ENCODE measurements at regions not wholly inside any gene's neighbourhood (a gene's known extent, or its start where the extent isn't known, plus 50 kb on each side); places are given as distances from the start of the nearest gene placed in this dataset.

- no peak for TF ChIP-seq CREB1 (IDR thresholded peaks at IDR 0.05; ENCODE audit: low read depth)
- TF ChIP-seq NFIC (IDR thresholded peaks at IDR 0.05), result no peak
- TF ChIP-seq TAF1 (IDR thresholded peaks at IDR 0.05; ENCODE audit: low read depth), result no peak
- TF ChIP-seq, protein P1, sequence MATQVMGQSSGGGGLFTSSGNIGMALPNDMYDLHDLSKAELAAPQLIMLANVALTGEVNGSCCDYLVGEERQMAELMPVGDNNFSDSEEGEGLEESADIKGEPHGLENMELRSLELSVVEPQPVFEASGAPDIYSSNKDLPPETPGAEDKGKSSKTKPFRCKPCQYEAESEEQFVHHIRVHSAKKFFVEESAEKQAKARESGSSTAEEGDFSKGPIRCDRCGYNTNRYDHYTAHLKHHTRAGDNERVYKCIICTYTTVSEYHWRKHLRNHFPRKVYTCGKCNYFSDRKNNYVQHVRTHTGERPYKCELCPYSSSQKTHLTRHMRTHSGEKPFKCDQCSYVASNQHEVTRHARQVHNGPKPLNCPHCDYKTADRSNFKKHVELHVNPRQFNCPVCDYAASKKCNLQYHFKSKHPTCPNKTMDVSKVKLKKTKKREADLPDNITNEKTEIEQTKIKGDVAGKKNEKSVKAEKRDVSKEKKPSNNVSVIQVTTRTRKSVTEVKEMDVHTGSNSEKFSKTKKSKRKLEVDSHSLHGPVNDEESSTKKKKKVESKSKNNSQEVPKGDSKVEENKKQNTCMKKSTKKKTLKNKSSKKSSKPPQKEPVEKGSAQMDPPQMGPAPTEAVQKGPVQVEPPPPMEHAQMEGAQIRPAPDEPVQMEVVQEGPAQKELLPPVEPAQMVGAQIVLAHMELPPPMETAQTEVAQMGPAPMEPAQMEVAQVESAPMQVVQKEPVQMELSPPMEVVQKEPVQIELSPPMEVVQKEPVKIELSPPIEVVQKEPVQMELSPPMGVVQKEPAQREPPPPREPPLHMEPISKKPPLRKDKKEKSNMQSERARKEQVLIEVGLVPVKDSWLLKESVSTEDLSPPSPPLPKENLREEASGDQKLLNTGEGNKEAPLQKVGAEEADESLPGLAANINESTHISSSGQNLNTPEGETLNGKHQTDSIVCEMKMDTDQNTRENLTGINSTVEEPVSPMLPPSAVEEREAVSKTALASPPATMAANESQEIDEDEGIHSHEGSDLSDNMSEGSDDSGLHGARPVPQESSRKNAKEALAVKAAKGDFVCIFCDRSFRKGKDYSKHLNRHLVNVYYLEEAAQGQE (IDR thresholded peaks at IDR 0.05; ENCODE audit: low read depth), result no peak
- TF ChIP-seq RAD21 (IDR thresholded peaks at IDR 0.05; ENCODE audit: low read depth), result no peak
- TF ChIP-seq, protein P2, sequence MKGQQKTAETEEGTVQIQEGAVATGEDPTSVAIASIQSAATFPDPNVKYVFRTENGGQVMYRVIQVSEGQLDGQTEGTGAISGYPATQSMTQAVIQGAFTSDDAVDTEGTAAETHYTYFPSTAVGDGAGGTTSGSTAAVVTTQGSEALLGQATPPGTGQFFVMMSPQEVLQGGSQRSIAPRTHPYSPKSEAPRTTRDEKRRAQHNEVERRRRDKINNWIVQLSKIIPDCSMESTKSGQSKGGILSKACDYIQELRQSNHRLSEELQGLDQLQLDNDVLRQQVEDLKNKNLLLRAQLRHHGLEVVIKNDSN (IDR thresholded peaks at IDR 0.05), result no peak
- no peak for TF ChIP-seq EP300 (IDR thresholded peaks at IDR 0.05; ENCODE audit: borderline replicate concordance)
- TF ChIP-seq ZBTB7A (IDR thresholded peaks at IDR 0.05; ENCODE audit: low read depth), result no peak
- no peak for TF ChIP-seq CEBPB (IDR thresholded peaks at IDR 0.05)
- TF ChIP-seq TEAD4 (IDR thresholded peaks at IDR 0.05), result no peak
- no peak for TF ChIP-seq EGR1 (IDR thresholded peaks at IDR 0.05)
- TF ChIP-seq TCF12 (IDR thresholded peaks at IDR 0.05; ENCODE audit: low read depth), result no peak
- no peak for TF ChIP-seq FOXM1 (IDR thresholded peaks at IDR 0.05; ENCODE audit: borderline replicate concordance, low read depth)
- TF ChIP-seq YY1 (IDR thresholded peaks at IDR 0.05; ENCODE audit: low read depth), result no peak
- TF ChIP-seq, protein P3, sequence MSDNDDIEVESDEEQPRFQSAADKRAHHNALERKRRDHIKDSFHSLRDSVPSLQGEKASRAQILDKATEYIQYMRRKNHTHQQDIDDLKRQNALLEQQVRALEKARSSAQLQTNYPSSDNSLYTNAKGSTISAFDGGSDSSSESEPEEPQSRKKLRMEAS (IDR thresholded peaks at IDR 0.05), result no peak
These were observed 610.3 kb upstream of the TMPRSS15 start for GRCh38 chr21:19013916-19014315.

DNA sequence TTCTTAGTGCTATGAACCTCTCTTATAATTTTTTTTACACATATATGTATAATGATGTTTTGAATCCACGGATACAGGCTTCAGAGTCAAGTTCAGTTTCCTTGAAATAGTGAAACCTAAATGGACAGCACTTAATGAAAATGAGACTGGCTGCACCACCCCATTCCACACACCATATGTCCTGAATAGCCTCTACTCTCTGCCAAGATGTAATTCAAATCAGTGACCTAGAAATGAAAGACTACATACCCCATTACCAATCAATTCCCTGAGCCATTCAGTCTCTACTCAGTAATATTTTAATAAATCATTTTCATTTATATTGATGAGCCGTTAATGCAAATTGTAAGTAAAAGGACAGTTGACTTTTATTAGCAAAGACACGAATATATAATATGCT is 614.9 kb upstream of the TMPRSS15 start:
- TF ChIP-seq ZBTB7A (IDR thresholded peaks at IDR 0.05; ENCODE audit: low read depth), result no peak

DNA sequence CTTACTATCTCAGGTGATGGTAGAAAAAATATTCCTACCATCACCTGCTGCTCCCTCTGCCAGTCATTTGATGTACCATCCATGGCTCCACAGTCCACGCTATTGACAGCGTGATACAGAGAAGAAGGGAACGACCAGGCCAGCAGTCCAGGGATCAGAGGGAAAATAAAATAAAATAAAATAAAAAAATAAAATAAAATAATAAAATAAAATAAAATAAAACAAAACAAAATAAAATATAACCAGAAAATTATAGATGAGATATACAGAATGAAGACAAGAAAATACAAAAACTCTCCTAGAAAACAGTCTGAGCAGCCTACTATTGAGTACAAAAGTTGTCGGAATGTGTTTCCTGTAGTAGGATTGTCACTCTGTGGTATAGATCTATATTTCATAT is 619.4 kb upstream of the TMPRSS15 start:
- TF ChIP-seq, protein P1 (IDR thresholded peaks at IDR 0.05; ENCODE audit: low read depth), result no peak
- TF ChIP-seq, protein P2 (IDR thresholded peaks at IDR 0.05), result no peak
- TF ChIP-seq TCF12 (IDR thresholded peaks at IDR 0.05; ENCODE audit: low read depth) (no peak), FOXM1 (IDR thresholded peaks at IDR 0.05; ENCODE audit: borderline replicate concordance, low read depth) (no peak), CEBPB (IDR thresholded peaks at IDR 0.05) (no peak), NFIC (IDR thresholded peaks at IDR 0.05) (no peak)

- TF ChIP-seq ZBTB7A (IDR thresholded peaks at IDR 0.05; ENCODE audit: low read depth), result no peak
- TF ChIP-seq TEAD4 (IDR thresholded peaks at IDR 0.05), result no peak
- TF ChIP-seq CREB1 (IDR thresholded peaks at IDR 0.05; ENCODE audit: low read depth), result no peak
- TF ChIP-seq, protein P2 (IDR thresholded peaks at IDR 0.05), result no peak
- TF ChIP-seq TCF12 (IDR thresholded peaks at IDR 0.05; ENCODE audit: low read depth), result no peak
- TF ChIP-seq FOXM1 (IDR thresholded peaks at IDR 0.05; ENCODE audit: borderline replicate concordance, low read depth), result no peak
- no peak for TF ChIP-seq TAF1 (IDR thresholded peaks at IDR 0.05; ENCODE audit: low read depth)
- TF ChIP-seq RAD21 (IDR thresholded peaks at IDR 0.05; ENCODE audit: low read depth), result no peak
- TF ChIP-seq, protein P3 (IDR thresholded peaks at IDR 0.05), result no peak
- no peak for TF ChIP-seq EGR1 (IDR thresholded peaks at IDR 0.05)
- no peak for TF ChIP-seq YY1 (IDR thresholded peaks at IDR 0.05; ENCODE audit: low read depth)
- TF ChIP-seq EP300 (IDR thresholded peaks at IDR 0.05; ENCODE audit: borderline replicate concordance), result no peak
- TF ChIP-seq NFIC (IDR thresholded peaks at IDR 0.05), result no peak
- TF ChIP-seq, protein P1 (IDR thresholded peaks at IDR 0.05; ENCODE audit: low read depth), result no peak
- no peak for TF ChIP-seq CEBPB (IDR thresholded peaks at IDR 0.05)
These were observed 623.3 kb upstream of the TMPRSS15 start for GRCh38 chr21:19026911-19027310.
